Progenitor cell of endocrine pancreas (in vitro differentiated cells): ENCODE measurements at regions not wholly inside any gene's neighbourhood (a gene's known extent, or its start where the extent isn't known, plus 50 kb on each side); places are given as distances from the start of the nearest gene placed in this dataset.

Experiments used
- DNase-seq: peaks from one replicate; pipeline ENCODE4 v3.0.0; 2021; ENCODE audit warnings: low spot score; ENCODE audit not compliant: unreplicated experiment
- H3K27ac Mint-ChIP-seq: 2 replicates; pipeline ENCODE4 v1.8.0; 2021; ENCODE audit warnings: mild to moderate bottlenecking, moderate library complexity, mixed read lengths
- H3K27me3 Mint-ChIP-seq: 2 replicates; pipeline ENCODE4 v1.8.0; 2021; ENCODE audit warnings: mixed read lengths
- H3K36me3 Mint-ChIP-seq: 2 replicates; pipeline ENCODE4 v1.8.0; 2022; ENCODE audit warnings: mixed read lengths; ENCODE audit not compliant: insufficient read depth
- H3K4me1 Mint-ChIP-seq: 2 replicates; pipeline ENCODE4 v1.8.0; 2021; ENCODE audit warnings: low read depth, mixed read lengths
- H3K4me3 Mint-ChIP-seq: 2 replicates; pipeline ENCODE4 v1.8.0; 2021; ENCODE audit warnings: low read depth, mild to moderate bottlenecking, moderate library complexity, mixed read lengths
- H3K9me3 Mint-ChIP-seq: 2 replicates; pipeline ENCODE4 v1.8.0; 2021; ENCODE audit warnings: low read depth, mixed read lengths
- CTCF ChIP-seq: fragments of 200-600 bp; sonication (generic); IDR thresholded peaks from one replicate; pipeline ENCODE4 v1.5.0; 2021; ENCODE audit warnings: antibody characterized with exemption, mild to moderate bottlenecking; ENCODE audit not compliant: unreplicated experiment

- peaks cover 18% of the 10 kb centered on the region for H3K27me3 Mint-ChIP-seq
- no peak for DNase-seq
- no peaks in the 10 kb centered on the region for H3K36me3 Mint-ChIP-seq
- no peak overlapping the region for H3K27ac Mint-ChIP-seq
- no peak for TF ChIP-seq CTCF
- H3K9me3 Mint-ChIP-seq: peaks cover 4% of the 10 kb centered on the region
- H3K4me1 Mint-ChIP-seq: no peaks in the 10 kb centered on the region
- no peak overlapping the region for H3K4me3 Mint-ChIP-seq
Measured at GRCh38 chr16:66044089-66044488, 322.4 kb upstream of the CDH5 start.

- no peak for DNase-seq
- TF ChIP-seq CTCF: no peak
- Mint-ChIP-seq H3K9me3 (peaks cover 4% of the 10 kb centered on the region), H3K27me3 (peaks cover 18% of the 10 kb centered on the region), H3K4me1 (no peaks in the 10 kb centered on the region), H3K36me3 (no peaks in the 10 kb centered on the region), H3K4me3 (no peak overlapping the region), H3K27ac (no peak overlapping the region)
Measured at GRCh38 chr16:66043326-66043725, 323.2 kb upstream of the CDH5 start.

GRCh38 chr16:66042341-66042740 lies 324.1 kb upstream of the CDH5 start:
- no peak for TF ChIP-seq CTCF
- Mint-ChIP-seq H3K4me3 (no peak overlapping the region), H3K36me3 (no peaks in the 10 kb centered on the region), H3K27ac (no peak overlapping the region), H3K4me1 (no peaks in the 10 kb centered on the region), H3K27me3 (peaks cover 21% of the 10 kb centered on the region), H3K9me3 (peaks cover 4% of the 10 kb centered on the region)
- no peak for DNase-seq

- peaks cover 4% of the 10 kb centered on the region for H3K9me3 Mint-ChIP-seq
- no peaks in the 10 kb centered on the region for H3K36me3 Mint-ChIP-seq
- TF ChIP-seq CTCF: no peak
- H3K4me3 Mint-ChIP-seq: no peak overlapping the region
- H3K27me3 Mint-ChIP-seq: peaks cover 22% of the 10 kb centered on the region
- DNase-seq: no peak
- H3K4me1 Mint-ChIP-seq: no peaks in the 10 kb centered on the region
- no peak overlapping the region for H3K27ac Mint-ChIP-seq
Measured at GRCh38 chr16:66041907-66042306, 324.6 kb upstream of the CDH5 start.

- no peak overlapping the region for H3K4me3 Mint-ChIP-seq
- H3K9me3 Mint-ChIP-seq: no peaks in the 10 kb centered on the region
- H3K4me1 Mint-ChIP-seq: no peaks in the 10 kb centered on the region
- TF ChIP-seq CTCF: no peak
- no peak for DNase-seq
- H3K27ac Mint-ChIP-seq: no peak overlapping the region
- H3K27me3 Mint-ChIP-seq: peaks cover 25% of the 10 kb centered on the region
- H3K36me3 Mint-ChIP-seq: no peaks in the 10 kb centered on the region
Measured at GRCh38 chr16:66039793-66040192, 326.7 kb upstream of the CDH5 start.
